Neural cell (in vitro differentiated cells): ENCODE measurements at regions not wholly inside any gene's neighbourhood (a gene's known extent, or its start where the extent isn't known, plus 50 kb on each side); places are given as distances from the start of the nearest gene placed in this dataset.

Experiments
- EP300 ChIP-seq: fragments of 450-650 bp; conservative IDR thresholded peaks from 2 replicates; pipeline ENCODE4 v1.6.1; 2014; ENCODE audit warnings: antibody characterized with exemption, mild to moderate bottlenecking, moderate library complexity; ENCODE audit not compliant: poor library complexity, severe bottlenecking
- EZH2 ChIP-seq: fragments of 200-600, 300-800 bp; shearing (Covaris generic), sonication (generic); IDR thresholded peaks from 2 replicates; pipeline ENCODE4 v1.6.1; 2014; ENCODE audit warnings: antibody characterized with exemption, low read length, borderline replicate concordance, mild to moderate bottlenecking; ENCODE audit not compliant: insufficient read depth, poor library complexity, severe bottlenecking
- MXI1 ChIP-seq: fragments of 450-650 bp; conservative IDR thresholded peaks from 2 replicates; pipeline ENCODE4 v1.6.1; 2014; ENCODE audit warnings: antibody characterized with exemption, mild to moderate bottlenecking; ENCODE audit not compliant: poor library complexity, severe bottlenecking
- POLR2AphosphoS5 ChIP-seq: IDR thresholded peaks from 2 replicates; pipeline ENCODE4 v1.6.1; 2012
- RAD21 ChIP-seq: fragments of 450-650 bp; conservative IDR thresholded peaks from 2 replicates; pipeline ENCODE4 v1.6.1; 2014; ENCODE audit warnings: antibody characterized with exemption, mild to moderate bottlenecking, moderate library complexity
- SMC3 ChIP-seq: fragments of 450-650 bp; conservative IDR thresholded peaks from 2 replicates; pipeline ENCODE4 v1.6.1; 2014; ENCODE audit warnings: antibody characterized with exemption, mild to moderate bottlenecking, moderate library complexity; ENCODE audit not compliant: poor library complexity
- TAF1 ChIP-seq: IDR thresholded peaks from 2 replicates; pipeline ENCODE4 v1.6.1; 2012; ENCODE audit warnings: low read depth
- TF ChIP-seq, protein P1 (sequence below): fragments of 450-650 bp; IDR thresholded peaks from 2 replicates; pipeline ENCODE4 v1.5.1; 2014; ENCODE audit warnings: antibody characterized with exemption, mild to moderate bottlenecking, moderate library complexity; ENCODE audit not compliant: poor library complexity, severe bottlenecking

DNA sequence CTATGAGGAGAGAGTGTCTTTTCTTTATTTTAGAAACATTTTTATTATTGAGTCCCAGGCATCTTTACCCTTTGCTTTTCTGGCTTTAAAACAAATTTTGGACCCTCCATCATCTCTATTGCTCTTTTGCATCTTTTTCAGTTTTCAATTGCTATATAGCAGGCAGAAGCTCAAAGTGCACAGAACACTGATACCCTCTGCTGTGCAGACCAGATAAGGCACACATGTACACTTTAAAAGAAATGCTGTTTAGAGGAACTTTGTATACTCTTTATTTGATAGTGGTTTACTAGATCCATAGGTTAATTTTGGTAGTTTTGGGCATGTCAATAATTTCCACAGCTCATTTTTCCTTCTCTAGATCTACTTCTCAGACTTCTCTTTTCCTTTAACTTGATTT is 324.2 kb downstream of the SH2D4B start:
- TF ChIP-seq, protein P1, sequence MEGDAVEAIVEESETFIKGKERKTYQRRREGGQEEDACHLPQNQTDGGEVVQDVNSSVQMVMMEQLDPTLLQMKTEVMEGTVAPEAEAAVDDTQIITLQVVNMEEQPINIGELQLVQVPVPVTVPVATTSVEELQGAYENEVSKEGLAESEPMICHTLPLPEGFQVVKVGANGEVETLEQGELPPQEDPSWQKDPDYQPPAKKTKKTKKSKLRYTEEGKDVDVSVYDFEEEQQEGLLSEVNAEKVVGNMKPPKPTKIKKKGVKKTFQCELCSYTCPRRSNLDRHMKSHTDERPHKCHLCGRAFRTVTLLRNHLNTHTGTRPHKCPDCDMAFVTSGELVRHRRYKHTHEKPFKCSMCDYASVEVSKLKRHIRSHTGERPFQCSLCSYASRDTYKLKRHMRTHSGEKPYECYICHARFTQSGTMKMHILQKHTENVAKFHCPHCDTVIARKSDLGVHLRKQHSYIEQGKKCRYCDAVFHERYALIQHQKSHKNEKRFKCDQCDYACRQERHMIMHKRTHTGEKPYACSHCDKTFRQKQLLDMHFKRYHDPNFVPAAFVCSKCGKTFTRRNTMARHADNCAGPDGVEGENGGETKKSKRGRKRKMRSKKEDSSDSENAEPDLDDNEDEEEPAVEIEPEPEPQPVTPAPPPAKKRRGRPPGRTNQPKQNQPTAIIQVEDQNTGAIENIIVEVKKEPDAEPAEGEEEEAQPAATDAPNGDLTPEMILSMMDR = no peak
- no peak for TF ChIP-seq SMC3
- TF ChIP-seq POLR2AphosphoS5 = no peak
- no peak for TF ChIP-seq EP300
- TF ChIP-seq RAD21 = no peak
- TF ChIP-seq EZH2 = no peak
- no peak for TF ChIP-seq TAF1
- no peak for TF ChIP-seq MXI1
